ENCODE measurements at regions not wholly inside any gene's neighbourhood (a gene's known extent, or its start where the extent isn't known, plus 50 kb on each side); places are given as distances from the start of the nearest gene placed in this dataset.

DNA sequence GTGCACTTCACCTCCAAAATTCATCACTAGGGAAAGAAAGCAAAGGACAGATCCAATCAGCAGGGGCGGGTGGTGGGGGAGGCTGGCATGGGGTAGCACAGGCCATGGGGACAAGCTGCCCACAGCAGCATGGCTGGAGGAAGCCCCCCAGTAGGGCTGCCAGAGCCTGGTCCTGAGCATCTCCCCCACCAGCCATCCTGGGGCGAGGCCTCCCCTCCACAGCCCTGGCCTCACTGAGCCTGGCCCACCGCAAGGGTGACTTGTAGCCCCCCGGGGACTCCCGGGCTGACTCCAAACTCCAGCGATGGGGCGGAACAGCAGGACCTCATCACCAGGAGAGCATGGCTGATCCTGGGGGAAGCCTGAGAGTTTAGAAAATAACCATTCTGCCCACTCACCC, 92.4 kb upstream of the TCERG1L start:
- H3K27me3 ChIP-seq (ENCODE audit: control insufficient read depth, insufficient read depth, low read length), result no peaks in the 10 kb centered on the region
- no peaks in the 10 kb centered on the region for H3K36me3 ChIP-seq (ENCODE audit: control insufficient read depth, insufficient read depth, low read length)
- no peak for FAIRE-seq
- no peak overlapping the region for H3K4me3 ChIP-seq (ENCODE audit: low read depth, low read length)
- TF ChIP-seq, protein P1, sequence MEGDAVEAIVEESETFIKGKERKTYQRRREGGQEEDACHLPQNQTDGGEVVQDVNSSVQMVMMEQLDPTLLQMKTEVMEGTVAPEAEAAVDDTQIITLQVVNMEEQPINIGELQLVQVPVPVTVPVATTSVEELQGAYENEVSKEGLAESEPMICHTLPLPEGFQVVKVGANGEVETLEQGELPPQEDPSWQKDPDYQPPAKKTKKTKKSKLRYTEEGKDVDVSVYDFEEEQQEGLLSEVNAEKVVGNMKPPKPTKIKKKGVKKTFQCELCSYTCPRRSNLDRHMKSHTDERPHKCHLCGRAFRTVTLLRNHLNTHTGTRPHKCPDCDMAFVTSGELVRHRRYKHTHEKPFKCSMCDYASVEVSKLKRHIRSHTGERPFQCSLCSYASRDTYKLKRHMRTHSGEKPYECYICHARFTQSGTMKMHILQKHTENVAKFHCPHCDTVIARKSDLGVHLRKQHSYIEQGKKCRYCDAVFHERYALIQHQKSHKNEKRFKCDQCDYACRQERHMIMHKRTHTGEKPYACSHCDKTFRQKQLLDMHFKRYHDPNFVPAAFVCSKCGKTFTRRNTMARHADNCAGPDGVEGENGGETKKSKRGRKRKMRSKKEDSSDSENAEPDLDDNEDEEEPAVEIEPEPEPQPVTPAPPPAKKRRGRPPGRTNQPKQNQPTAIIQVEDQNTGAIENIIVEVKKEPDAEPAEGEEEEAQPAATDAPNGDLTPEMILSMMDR (IDR thresholded peaks at IDR 0.05; ENCODE audit: insufficient read depth, low read length, severe bottlenecking), result no peak
- no peak for DNase-seq (ENCODE audit: low read depth)

DNA sequence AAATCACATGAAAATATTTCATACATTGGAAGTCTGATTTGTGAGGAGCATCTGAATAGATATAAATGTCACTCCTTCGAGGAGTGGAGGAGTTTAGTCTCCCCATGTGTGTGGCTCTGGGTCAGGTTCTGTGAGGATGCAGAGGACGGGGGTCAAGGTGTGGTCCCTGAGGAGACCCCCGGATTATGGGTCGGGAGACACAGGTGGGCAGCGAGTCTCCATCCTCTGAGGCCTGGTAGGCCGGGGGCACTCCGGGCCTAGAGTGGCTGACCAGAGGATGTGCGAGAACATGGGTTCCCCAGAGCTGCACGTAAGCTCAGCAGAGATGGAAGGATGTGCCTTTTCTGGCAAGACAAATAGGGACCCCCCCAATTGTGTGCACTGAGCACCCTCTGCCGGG, 93.4 kb upstream of the TCERG1L start:
- TF ChIP-seq, protein P1 (IDR thresholded peaks at IDR 0.05; ENCODE audit: insufficient read depth, low read length, severe bottlenecking), result no peak
- DNase-seq (ENCODE audit: low read depth) (no peak), FAIRE-seq (no peak)
- Histone ChIP-seq H3K27me3 (ENCODE audit: control insufficient read depth, insufficient read depth, low read length) (no peaks in the 10 kb centered on the region), H3K36me3 (ENCODE audit: control insufficient read depth, insufficient read depth, low read length) (no peaks in the 10 kb centered on the region), H3K4me3 (ENCODE audit: low read depth, low read length) (no peak overlapping the region)

DNA sequence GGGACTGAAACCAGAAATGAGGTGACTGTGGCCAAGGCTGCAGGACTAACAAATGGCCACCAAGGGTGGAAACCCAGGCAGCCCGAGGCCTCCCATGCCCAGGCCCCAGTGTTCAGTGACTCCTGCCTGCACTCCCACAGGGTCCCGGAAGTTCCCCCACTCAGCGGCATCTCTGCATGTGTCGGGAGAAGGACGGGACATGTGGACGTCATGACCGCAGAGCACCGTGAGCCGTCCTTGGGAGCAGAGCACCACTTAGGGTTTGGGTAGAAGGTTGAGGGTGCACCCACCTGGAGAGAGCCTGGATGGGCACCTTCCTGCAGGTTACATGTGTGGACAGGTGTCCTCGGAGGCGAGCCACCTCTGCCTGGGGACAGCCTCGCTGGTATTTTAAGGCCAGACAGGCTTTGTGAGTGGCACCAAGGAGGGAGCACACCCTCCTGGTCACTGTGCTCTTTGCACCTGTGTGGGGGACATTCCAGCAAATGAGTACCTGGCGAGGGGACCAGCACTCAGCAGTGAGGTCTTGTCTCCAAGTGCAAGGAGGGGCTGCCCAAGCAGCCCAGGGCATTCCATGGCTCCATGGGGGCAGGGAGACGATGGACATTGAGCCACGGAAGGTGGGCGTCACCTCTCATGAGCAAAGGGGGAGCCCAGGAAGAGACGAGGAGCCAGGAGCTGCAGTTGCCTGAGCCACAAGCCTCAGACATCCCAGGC, 95.3 kb upstream of the TCERG1L start:
- H3K27me3 ChIP-seq (ENCODE audit: control insufficient read depth, insufficient read depth, low read length), result no peaks in the 10 kb centered on the region
- no peak overlapping the region for H3K4me3 ChIP-seq (ENCODE audit: low read depth, low read length)
- TF ChIP-seq, protein P1 (IDR thresholded peaks at IDR 0.05; ENCODE audit: insufficient read depth, low read length, severe bottlenecking), result no peak
- FAIRE-seq (no peak), DNase-seq (ENCODE audit: low read depth) (no peak)
- H3K36me3 ChIP-seq (ENCODE audit: control insufficient read depth, insufficient read depth, low read length), result no peaks in the 10 kb centered on the region

DNA sequence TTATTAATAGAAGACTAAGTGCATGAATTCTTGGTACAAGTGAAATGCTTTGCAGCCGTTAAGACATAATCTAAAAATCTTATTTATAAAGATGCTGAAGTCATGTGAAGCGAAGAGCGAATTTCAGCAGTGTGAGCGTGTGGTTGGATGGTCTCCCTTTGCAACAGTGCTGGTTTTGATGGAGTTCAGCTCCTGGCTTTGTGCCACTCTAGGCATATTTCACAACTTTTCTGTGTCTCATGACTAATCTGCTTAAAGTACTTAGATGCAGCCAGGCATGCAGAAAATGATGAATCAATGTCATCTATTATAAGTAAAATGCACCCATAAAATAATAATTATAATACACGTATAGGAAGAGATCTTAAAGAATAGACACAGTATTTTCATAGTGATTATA, 107.2 kb upstream of the TCERG1L start:
- H3K36me3 ChIP-seq (ENCODE audit: control insufficient read depth, insufficient read depth, low read length), result no peaks in the 10 kb centered on the region
- peak; percentile 1 for DNase-seq (ENCODE audit: low read depth)
- FAIRE-seq, result no peak
- no peak overlapping the region for H3K4me3 ChIP-seq (ENCODE audit: low read depth, low read length)
- TF ChIP-seq, protein P1 (IDR thresholded peaks at IDR 0.05; ENCODE audit: insufficient read depth, low read length, severe bottlenecking), result no peak
- no peaks in the 10 kb centered on the region for H3K27me3 ChIP-seq (ENCODE audit: control insufficient read depth, insufficient read depth, low read length)

DNA sequence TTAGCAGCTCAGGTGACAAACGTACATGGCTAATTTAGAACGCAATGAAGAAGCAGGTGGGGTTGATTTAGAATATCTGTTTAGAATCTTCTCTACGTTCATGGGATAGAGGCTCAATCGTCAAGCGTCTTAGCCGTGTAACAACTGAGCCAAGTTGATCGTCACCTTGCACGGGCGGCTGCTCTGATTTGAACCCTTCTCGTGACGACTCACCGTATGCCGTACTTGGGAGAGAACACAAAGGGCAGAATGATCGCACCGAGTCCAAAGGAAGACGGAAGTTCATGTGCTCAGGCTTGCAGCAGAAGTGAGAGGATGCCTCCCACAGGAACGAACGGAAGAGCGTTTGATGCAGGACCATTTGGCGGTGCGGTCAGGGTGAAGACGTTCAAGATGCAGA, 108.3 kb upstream of the TCERG1L start:
- DNase-seq (ENCODE audit: low read depth) (no peak), FAIRE-seq (no peak)
- TF ChIP-seq, protein P1 (IDR thresholded peaks at IDR 0.05; ENCODE audit: insufficient read depth, low read length, severe bottlenecking), result no peak
- Histone ChIP-seq H3K36me3 (ENCODE audit: control insufficient read depth, insufficient read depth, low read length) (no peaks in the 10 kb centered on the region), H3K27me3 (ENCODE audit: control insufficient read depth, insufficient read depth, low read length) (no peaks in the 10 kb centered on the region), H3K4me3 (ENCODE audit: low read depth, low read length) (no peak overlapping the region)

DNA sequence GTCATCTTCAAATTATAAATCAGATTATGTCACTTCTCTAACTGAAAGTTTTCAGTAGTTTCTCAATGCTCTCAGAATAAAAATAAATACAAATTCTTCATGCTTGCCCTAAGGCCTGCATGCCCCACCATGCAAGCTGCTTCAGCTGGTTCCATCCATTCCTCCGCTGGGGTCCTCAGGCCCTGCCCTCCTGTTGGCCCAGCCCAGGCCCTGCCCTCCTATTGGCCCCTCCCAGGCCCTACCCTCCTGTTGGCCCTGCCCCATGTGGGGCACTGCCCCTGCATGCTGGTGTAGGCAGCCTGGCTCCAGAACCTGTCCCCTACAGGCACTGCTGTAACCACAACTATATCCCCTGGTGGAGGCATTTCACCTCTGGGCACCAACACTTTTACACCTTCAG, 109.3 kb upstream of the TCERG1L start:
- no peak for DNase-seq (ENCODE audit: low read depth)
- Histone ChIP-seq H3K4me3 (ENCODE audit: low read depth, low read length) (no peak overlapping the region), H3K36me3 (ENCODE audit: control insufficient read depth, insufficient read depth, low read length) (no peaks in the 10 kb centered on the region), H3K27me3 (ENCODE audit: control insufficient read depth, insufficient read depth, low read length) (no peaks in the 10 kb centered on the region)
- TF ChIP-seq, protein P1 (IDR thresholded peaks at IDR 0.05; ENCODE audit: insufficient read depth, low read length, severe bottlenecking), result no peak
- no peak for FAIRE-seq

Data from bronchial epithelial cell (primary cell).